HEK293 (cell line): ENCODE measurements at regions not wholly inside any gene's neighbourhood (a gene's known extent, or its start where the extent isn't known, plus 50 kb on each side); places are given as distances from the start of the nearest gene placed in this dataset.

Experiments
- CTCF ChIA-PET: fragments of 350-600 bp; formaldehyde crosslinking; extraction: SDS; loops from one replicate; lab custom pipeline; 2021; ENCODE audit warnings: antibody characterized with exemption; lab: Yijun Ruan, JAX
- POLR2A ChIA-PET: fragments of 300-600 bp; formaldehyde crosslinking; extraction: SDS; loops from one replicate; lab custom pipeline; 2020; ENCODE audit warnings: antibody characterized with exemption, inconsistent platforms; lab: Yijun Ruan, JAX
- H3K27ac ChIP-seq: fragments of 200-500 bp; sonication (Bioruptor generic); 2 replicates; pipeline ENCODE4 v1.5.1; 2014; ENCODE audit warnings: low read depth, low read length, control low read depth, inconsistent platforms; ENCODE audit errors: extremely low read depth
- H3K36me3 ChIP-seq, 2 experiments: fragments of 200-500 bp in 1 of 2; sonication (Bioruptor generic) in 1 of 2; 1 replicate in 1 of 2; 2 replicates in 1 of 2; pipeline ENCODE4 v1.5.1; 2014 to 2017; ENCODE audit warnings: inconsistent platforms in 2 of 2, low read length in 2 of 2; ENCODE audit not compliant: control insufficient read depth in 2 of 2, insufficient read depth in 1 of 2
- H3K4me1 ChIP-seq: fragments of 200-500 bp; sonication (Bioruptor generic); 2 replicates; pipeline ENCODE4 v1.5.1; 2014; ENCODE audit warnings: mild to moderate bottlenecking, low read length, inconsistent platforms; ENCODE audit not compliant: control insufficient read depth, insufficient read depth
- H3K4me3 ChIP-seq: 2 replicates; pipeline ENCODE4 v1.5.1; 2011; ENCODE audit warnings: low read depth, mild to moderate bottlenecking, control low read depth, low read length, moderate library complexity
- H3K9me3 ChIP-seq: fragments of 200-500 bp; sonication (Bioruptor generic); 2 replicates; pipeline ENCODE4 v1.5.1; 2014; ENCODE audit warnings: low read depth, low read length, inconsistent platforms; ENCODE audit not compliant: control insufficient read depth, insufficient read depth
- GFI1B ChIP-seq: fragments of 450-650 bp; formaldehyde crosslinking; IDR thresholded peaks from 2 replicates; pipeline ENCODE4 v1.5.1; 2016; ENCODE audit warnings: missing biosample characterization, missing genetic modification characterization
- KLF9 ChIP-seq: fragments of 450-650 bp; formaldehyde crosslinking; IDR thresholded peaks from 2 replicates; pipeline ENCODE4 v1.5.1; 2016; ENCODE audit warnings: missing biosample characterization, missing genetic modification characterization, low read depth
- REPIN1 ChIP-seq: fragments of 450-650 bp; formaldehyde crosslinking; IDR thresholded peaks from 2 replicates; pipeline ENCODE4 v1.5.1; 2017; ENCODE audit warnings: missing biosample characterization, missing genetic modification characterization, low read depth
- SETDB1 ChIP-seq: IDR thresholded peaks from one replicate; pipeline ENCODE4 v1.6.1; 2017; ENCODE audit warnings: mild to moderate bottlenecking, low read length, moderate library complexity, mixed read lengths; ENCODE audit not compliant: insufficient read length
- ZBTB8A ChIP-seq: fragments of 450-650 bp; formaldehyde crosslinking; IDR thresholded peaks from 2 replicates; pipeline ENCODE4 v1.5.1; 2016; ENCODE audit warnings: missing biosample characterization, missing genetic modification characterization
- ZNF10 ChIP-seq: fragments of 450-650 bp; formaldehyde crosslinking; IDR thresholded peaks from 2 replicates; pipeline ENCODE4 v1.5.1; 2017; ENCODE audit warnings: missing biosample characterization, missing genetic modification characterization
- ZNF157 ChIP-seq: fragments of 450-650 bp; formaldehyde crosslinking; IDR thresholded peaks from 2 replicates; pipeline ENCODE4 v1.5.1; 2016; ENCODE audit warnings: missing biosample characterization, missing genetic modification characterization
- ZNF175 ChIP-seq: fragments of 450-650 bp; formaldehyde crosslinking; IDR thresholded peaks from 2 replicates; pipeline ENCODE4 v1.5.1; 2016; ENCODE audit warnings: missing biosample characterization, missing genetic modification characterization
- ZNF202 ChIP-seq: fragments of 450-650 bp; formaldehyde crosslinking; IDR thresholded peaks from 2 replicates; pipeline ENCODE4 v1.5.1; 2016; ENCODE audit warnings: missing biosample characterization, missing genetic modification characterization, borderline replicate concordance
- ZNF394 ChIP-seq: fragments of 450-650 bp; formaldehyde crosslinking; IDR thresholded peaks from 2 replicates; pipeline ENCODE4 v1.5.1; 2016; ENCODE audit warnings: missing biosample characterization, missing genetic modification characterization, mild to moderate bottlenecking, moderate library complexity, borderline replicate concordance
- ZNF426 ChIP-seq: fragments of 450-650 bp; formaldehyde crosslinking; IDR thresholded peaks from 2 replicates; pipeline ENCODE4 v1.5.1; 2017; ENCODE audit warnings: missing biosample characterization, missing genetic modification characterization, mild to moderate bottlenecking, inconsistent platforms, moderate library complexity
- ZNF514 ChIP-seq: fragments of 450-650 bp; formaldehyde crosslinking; IDR thresholded peaks from 2 replicates; pipeline ENCODE4 v1.5.1; 2016; ENCODE audit warnings: missing biosample characterization, missing genetic modification characterization
- ZNF548 ChIP-seq: fragments of 450-650 bp; formaldehyde crosslinking; IDR thresholded peaks from 2 replicates; pipeline ENCODE4 v1.5.1; 2016; ENCODE audit warnings: missing biosample characterization, missing genetic modification characterization
- ZNF624 ChIP-seq: fragments of 450-650 bp; formaldehyde crosslinking; IDR thresholded peaks from 2 replicates; pipeline ENCODE4 v1.5.1; 2017; ENCODE audit warnings: missing biosample characterization, missing genetic modification characterization
- ZNF626 ChIP-seq: fragments of 450-650 bp; sonication (Bioruptor Pico); formaldehyde crosslinking; IDR thresholded peaks from 2 replicates; pipeline ENCODE4 v1.5.1; 2018; ENCODE audit warnings: missing biosample characterization, missing genetic modification characterization, inconsistent platforms
- ZNF664 ChIP-seq: fragments of 450-650 bp; formaldehyde crosslinking; IDR thresholded peaks from 2 replicates; pipeline ENCODE4 v1.5.1; 2016; ENCODE audit warnings: missing biosample characterization, missing genetic modification characterization
- ZNF670 ChIP-seq: fragments of 450-650 bp; formaldehyde crosslinking; IDR thresholded peaks from 2 replicates; pipeline ENCODE4 v1.5.1; 2016; ENCODE audit warnings: missing biosample characterization, missing genetic modification characterization, low read depth
- ZNF777 ChIP-seq: fragments of 450-650 bp; formaldehyde crosslinking; IDR thresholded peaks from 2 replicates; pipeline ENCODE4 v1.5.1; 2017; ENCODE audit warnings: missing biosample characterization, missing genetic modification characterization, borderline replicate concordance
- ZNF837 ChIP-seq: fragments of 450-650 bp; formaldehyde crosslinking; IDR thresholded peaks from 2 replicates; pipeline ENCODE4 v1.5.1; 2016; ENCODE audit warnings: missing biosample characterization, missing genetic modification characterization
- ZSCAN16 ChIP-seq: fragments of 450-650 bp; formaldehyde crosslinking; IDR thresholded peaks from 2 replicates; pipeline ENCODE4 v1.5.1; 2016; ENCODE audit warnings: missing biosample characterization, missing genetic modification characterization
- ZSCAN23 ChIP-seq: fragments of 450-650 bp; formaldehyde crosslinking; IDR thresholded peaks from 2 replicates; pipeline ENCODE4 v1.5.1; 2016; ENCODE audit warnings: missing biosample characterization, missing genetic modification characterization
- TF ChIP-seq, protein P1 (sequence below): fragments of 450-650 bp; formaldehyde crosslinking; IDR thresholded peaks from 2 replicates; pipeline ENCODE4 v1.5.1; 2016; ENCODE audit warnings: missing biosample characterization, missing genetic modification characterization
- TF ChIP-seq, protein P2 (sequence below): IDR thresholded peaks from 2 replicates; pipeline ENCODE4 v1.6.1; 2011; ENCODE audit warnings: mild to moderate bottlenecking, low read depth, low read length, borderline replicate concordance
- TF ChIP-seq, protein P3 (sequence below): fragments of 450-650 bp; formaldehyde crosslinking; IDR thresholded peaks from 2 replicates; pipeline ENCODE4 v1.5.1; 2016; ENCODE audit warnings: missing biosample characterization, missing genetic modification characterization
- TF ChIP-seq, protein P4 (sequence below): fragments of 450-650 bp; formaldehyde crosslinking; IDR thresholded peaks from 2 replicates; pipeline ENCODE4 v1.5.1; 2016; ENCODE audit warnings: missing biosample characterization, missing genetic modification characterization, low read depth
- TF ChIP-seq, protein P5 (sequence below): fragments of 450-650 bp; formaldehyde crosslinking; IDR thresholded peaks from 2 replicates; pipeline ENCODE4 v1.5.1; 2016; ENCODE audit warnings: missing biosample characterization, missing genetic modification characterization
- TF ChIP-seq, protein P6 (sequence below): fragments of 450-650 bp; IDR thresholded peaks from 2 replicates; pipeline ENCODE4 v1.5.1; 2018; ENCODE audit warnings: missing biosample characterization, missing genetic modification characterization

DNA sequence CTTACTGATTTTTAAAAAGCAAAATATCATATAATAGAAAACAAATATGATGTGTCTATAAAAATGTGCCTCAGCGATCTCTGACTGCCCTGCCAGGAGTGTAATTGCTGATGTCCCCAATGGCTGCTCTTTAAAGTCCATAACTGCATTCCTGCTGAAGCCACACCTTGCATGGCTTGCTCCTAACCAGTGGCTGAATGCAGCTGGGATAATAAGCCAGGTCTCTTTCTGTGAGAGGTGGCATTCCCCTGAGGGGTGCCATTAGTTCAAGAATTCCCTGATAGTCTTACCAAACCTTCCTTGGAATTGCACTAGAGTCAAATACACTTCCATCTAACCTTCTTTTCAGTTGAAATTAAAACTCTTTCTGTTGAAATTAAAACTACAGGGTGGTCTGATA is 125.8 kb upstream of the ZNF804A start (continued):
- TF ChIP-seq, protein P1, sequence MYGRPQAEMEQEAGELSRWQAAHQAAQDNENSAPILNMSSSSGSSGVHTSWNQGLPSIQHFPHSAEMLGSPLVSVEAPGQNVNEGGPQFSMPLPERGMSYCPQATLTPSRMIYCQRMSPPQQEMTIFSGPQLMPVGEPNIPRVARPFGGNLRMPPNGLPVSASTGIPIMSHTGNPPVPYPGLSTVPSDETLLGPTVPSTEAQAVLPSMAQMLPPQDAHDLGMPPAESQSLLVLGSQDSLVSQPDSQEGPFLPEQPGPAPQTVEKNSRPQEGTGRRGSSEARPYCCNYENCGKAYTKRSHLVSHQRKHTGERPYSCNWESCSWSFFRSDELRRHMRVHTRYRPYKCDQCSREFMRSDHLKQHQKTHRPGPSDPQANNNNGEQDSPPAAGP (tag by site-specific recombination), result no peak
- TF ChIP-seq ZNF175 (tag by site-specific recombination), result no peak
- TF ChIP-seq ZNF10, result no peak
- TF ChIP-seq ZNF426, result no peak
- TF ChIP-seq SETDB1, result no peak
- TF ChIP-seq ZNF664 (tag by site-specific recombination), result no peak
- no peak for TF ChIP-seq ZNF837 (tag by site-specific recombination)
- TF ChIP-seq ZBTB8A (tag by site-specific recombination), result no peak
- TF ChIP-seq, protein P2, sequence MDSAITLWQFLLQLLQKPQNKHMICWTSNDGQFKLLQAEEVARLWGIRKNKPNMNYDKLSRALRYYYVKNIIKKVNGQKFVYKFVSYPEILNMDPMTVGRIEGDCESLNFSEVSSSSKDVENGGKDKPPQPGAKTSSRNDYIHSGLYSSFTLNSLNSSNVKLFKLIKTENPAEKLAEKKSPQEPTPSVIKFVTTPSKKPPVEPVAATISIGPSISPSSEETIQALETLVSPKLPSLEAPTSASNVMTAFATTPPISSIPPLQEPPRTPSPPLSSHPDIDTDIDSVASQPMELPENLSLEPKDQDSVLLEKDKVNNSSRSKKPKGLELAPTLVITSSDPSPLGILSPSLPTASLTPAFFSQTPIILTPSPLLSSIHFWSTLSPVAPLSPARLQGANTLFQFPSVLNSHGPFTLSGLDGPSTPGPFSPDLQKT, result no peak

DNA sequence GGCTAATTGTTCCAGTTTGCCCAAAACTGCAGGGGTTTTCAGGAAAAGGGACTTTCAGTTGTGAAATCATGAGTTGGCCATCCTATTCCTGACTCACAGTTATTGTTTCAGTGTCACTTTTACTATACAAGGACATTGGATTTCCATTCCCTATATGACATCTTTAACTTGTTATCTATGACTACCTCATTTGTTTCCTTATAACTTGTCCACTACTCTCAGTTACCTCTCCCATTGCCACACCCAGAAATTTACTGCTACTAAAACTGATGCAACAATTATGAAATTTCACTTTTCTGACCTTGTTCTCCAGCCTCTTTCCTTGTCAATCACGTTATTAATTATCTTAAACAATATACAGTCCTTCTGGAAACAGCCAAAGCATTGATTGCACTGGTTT is 116.5 kb upstream of the ZNF804A start:
- Histone ChIP-seq H3K9me3 (no peaks in the 10 kb centered on the region), H3K36me3 (no peaks in the 10 kb centered on the region), H3K4me3 (no peak overlapping the region), H3K4me1 (no peaks in the 10 kb centered on the region), H3K27ac (no peak overlapping the region)
- TF ChIP-seq ZNF10, result no peak
- TF ChIP-seq ZNF624 (tag by site-specific recombination), result no peak
- no peak for TF ChIP-seq ZNF670 (tag by site-specific recombination)
- no peak for TF ChIP-seq ZSCAN16 (tag by site-specific recombination)
- no peak for TF ChIP-seq ZNF548 (tag by site-specific recombination)
- no peak for TF ChIP-seq ZNF394 (tag by site-specific recombination)
- ChIA-PET CTCF (no interaction called here), POLR2A (no interaction called here)

DNA sequence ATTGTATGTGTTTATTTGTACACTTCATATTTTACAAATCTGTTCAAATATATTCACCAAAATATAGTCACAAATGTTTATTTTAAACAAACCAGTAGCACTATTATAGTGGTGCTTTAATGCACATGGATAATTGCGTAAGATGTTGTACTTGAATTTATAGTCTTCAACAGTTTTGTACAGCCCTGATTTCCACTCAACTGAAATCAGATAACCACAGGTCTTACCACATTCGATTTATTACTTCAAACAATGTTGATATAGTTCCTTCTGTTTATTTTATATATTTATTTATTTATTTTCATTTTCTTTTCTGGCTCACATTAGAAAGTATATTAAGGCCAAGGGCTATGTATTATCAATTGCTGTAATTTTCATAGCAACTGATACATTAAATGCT is 99.4 kb upstream of the ZNF804A start:
- Histone ChIP-seq H3K9me3 (no peaks in the 10 kb centered on the region), H3K36me3 (no peaks in the 10 kb centered on the region), H3K4me3 (no peak overlapping the region), H3K4me1 (no peaks in the 10 kb centered on the region), H3K27ac (no peak overlapping the region)
- ChIA-PET CTCF (no interaction called here), POLR2A (no interaction called here)
- TF ChIP-seq REPIN1 (no peak), ZSCAN23 (tag by site-specific recombination) (no peak), ZNF777 (tag by site-specific recombination) (no peak), ZNF626 (tag by site-specific recombination) (no peak), KLF9 (tag by site-specific recombination) (no peak), ZNF157 (tag by site-specific recombination) (no peak), ZNF202 (no peak), ZNF514 (tag by site-specific recombination) (no peak), GFI1B (tag by site-specific recombination) (no peak)
- TF ChIP-seq, protein P3, sequence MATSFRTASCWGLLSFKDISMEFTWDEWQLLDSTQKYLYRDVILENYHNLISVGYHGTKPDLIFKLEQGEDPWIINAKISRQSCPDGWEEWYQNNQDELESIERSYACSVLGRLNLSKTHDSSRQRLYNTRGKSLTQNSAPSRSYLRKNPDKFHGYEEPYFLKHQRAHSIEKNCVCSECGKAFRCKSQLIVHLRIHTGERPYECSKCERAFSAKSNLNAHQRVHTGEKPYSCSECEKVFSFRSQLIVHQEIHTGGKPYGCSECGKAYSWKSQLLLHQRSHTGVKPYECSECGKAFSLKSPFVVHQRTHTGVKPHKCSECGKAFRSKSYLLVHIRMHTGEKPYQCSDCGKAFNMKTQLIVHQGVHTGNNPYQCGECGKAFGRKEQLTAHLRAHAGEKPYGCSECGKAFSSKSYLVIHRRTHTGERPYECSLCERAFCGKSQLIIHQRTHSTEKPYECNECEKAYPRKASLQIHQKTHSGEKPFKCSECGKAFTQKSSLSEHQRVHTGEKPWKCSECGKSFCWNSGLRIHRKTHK (tag by site-specific recombination), result no peak
- TF ChIP-seq, protein P4, sequence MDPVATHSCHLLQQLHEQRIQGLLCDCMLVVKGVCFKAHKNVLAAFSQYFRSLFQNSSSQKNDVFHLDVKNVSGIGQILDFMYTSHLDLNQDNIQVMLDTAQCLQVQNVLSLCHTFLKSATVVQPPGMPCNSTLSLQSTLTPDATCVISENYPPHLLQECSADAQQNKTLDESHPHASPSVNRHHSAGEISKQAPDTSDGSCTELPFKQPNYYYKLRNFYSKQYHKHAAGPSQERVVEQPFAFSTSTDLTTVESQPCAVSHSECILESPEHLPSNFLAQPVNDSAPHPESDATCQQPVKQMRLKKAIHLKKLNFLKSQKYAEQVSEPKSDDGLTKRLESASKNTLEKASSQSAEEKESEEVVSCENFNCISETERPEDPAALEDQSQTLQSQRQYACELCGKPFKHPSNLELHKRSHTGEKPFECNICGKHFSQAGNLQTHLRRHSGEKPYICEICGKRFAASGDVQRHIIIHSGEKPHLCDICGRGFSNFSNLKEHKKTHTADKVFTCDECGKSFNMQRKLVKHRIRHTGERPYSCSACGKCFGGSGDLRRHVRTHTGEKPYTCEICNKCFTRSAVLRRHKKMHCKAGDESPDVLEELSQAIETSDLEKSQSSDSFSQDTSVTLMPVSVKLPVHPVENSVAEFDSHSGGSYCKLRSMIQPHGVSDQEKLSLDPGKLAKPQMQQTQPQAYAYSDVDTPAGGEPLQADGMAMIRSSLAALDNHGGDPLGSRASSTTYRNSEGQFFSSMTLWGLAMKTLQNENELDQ (tag by site-specific recombination), result no peak
- TF ChIP-seq, protein P5, sequence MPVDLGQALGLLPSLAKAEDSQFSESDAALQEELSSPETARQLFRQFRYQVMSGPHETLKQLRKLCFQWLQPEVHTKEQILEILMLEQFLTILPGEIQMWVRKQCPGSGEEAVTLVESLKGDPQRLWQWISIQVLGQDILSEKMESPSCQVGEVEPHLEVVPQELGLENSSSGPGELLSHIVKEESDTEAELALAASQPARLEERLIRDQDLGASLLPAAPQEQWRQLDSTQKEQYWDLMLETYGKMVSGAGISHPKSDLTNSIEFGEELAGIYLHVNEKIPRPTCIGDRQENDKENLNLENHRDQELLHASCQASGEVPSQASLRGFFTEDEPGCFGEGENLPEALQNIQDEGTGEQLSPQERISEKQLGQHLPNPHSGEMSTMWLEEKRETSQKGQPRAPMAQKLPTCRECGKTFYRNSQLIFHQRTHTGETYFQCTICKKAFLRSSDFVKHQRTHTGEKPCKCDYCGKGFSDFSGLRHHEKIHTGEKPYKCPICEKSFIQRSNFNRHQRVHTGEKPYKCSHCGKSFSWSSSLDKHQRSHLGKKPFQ, result no peak
- TF ChIP-seq, protein P6, sequence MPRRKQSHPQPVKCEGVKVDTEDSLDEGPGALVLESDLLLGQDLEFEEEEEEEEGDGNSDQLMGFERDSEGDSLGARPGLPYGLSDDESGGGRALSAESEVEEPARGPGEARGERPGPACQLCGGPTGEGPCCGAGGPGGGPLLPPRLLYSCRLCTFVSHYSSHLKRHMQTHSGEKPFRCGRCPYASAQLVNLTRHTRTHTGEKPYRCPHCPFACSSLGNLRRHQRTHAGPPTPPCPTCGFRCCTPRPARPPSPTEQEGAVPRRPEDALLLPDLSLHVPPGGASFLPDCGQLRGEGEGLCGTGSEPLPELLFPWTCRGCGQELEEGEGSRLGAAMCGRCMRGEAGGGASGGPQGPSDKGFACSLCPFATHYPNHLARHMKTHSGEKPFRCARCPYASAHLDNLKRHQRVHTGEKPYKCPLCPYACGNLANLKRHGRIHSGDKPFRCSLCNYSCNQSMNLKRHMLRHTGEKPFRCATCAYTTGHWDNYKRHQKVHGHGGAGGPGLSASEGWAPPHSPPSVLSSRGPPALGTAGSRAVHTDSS (tag by site-specific recombination), result no peak
